NCI-H1048 (cell line): ENCODE measurements at regions not wholly inside any gene's neighbourhood (a gene's known extent, or its start where the extent isn't known, plus 50 kb on each side); places are given as distances from the start of the nearest gene placed in this dataset.
"Not testable (repeated sequence)": the region's sequence is repeated elsewhere in the genome, so short reads cannot be mapped to it uniquely, and the experiment has no call there.

Experiments used
- DNase-seq: peaks from one replicate; lab custom pipeline; 2025; lab: John Stamatoyannopoulos, UW

DNA sequence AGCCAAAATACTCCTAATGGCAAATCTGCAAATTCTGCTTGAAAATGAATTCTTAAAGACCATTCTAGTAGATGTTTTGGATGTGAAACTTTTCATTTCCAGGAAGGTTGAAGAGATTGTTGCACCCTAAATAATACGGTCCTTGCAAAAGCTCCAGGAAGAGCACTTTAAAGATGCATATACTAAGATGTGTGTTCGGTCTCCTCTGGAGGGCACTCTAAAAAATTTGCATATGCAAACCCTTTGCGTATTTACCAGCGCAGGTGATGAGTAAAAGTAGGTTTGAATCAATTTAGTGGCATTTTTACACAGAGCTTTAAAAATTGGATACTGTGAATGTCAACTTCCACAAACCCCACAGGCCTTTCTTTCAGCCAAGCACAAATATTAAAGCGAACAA is 378.1 kb upstream of the SORCS1 start:
- DNase-seq, result no peak

DNA sequence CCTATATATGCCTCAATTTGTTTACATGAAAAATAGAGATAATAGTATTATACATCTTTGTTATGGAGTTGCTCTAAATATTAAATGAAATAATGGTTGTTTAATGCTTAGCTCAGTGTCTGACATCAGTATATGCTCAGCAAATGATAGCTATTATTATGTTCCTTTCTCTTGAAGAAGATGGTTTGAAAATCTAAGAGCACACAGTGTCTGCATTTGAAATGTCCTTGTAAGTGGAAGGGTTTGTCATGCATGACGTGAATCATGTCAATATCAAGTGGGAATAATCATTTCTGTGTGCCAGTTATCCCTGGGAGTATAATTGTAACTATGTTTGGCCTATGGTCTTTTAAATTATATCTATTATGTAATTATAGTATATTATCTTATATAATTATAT is 377.5 kb upstream of the SORCS1 start:
- DNase-seq, result no peak

DNA sequence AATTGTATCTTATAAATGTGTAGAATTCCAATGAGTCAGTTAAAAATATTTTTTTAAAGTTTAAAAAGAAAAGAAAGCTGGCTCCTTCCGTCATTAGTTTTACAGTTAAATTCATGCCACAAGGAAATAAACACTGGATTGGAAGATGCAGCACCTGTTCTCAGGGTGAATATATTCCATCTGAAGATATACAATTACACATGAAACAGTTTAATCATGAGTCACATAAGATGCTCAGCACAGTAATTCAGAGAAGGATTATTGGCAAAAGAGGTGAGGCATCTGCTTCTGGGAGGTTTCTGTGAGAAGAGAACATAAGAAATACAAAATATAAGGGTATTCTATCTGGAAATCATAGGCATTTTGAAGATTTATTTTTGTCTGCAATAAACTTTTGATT is 376.5 kb upstream of the SORCS1 start:
- no peak for DNase-seq

DNA sequence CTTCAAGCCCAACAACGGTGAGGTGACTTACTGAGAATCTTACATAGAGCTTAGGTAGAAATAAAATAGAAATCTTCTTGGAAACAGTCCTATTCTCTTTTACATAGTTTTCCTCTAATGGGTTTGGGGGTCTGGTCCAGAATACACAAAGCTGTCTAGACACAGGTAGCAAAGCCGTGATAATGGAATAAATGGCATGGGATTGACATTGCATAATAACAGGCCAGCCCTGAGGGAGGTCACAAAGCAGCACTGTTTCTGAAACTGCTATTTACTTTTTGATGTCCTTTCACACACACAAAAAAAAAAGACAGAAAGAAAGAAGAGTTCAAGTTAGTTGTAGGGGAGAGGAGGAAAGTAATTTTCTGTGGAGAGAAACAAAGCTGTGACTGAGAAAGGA is 364.8 kb upstream of the SORCS1 start:
- DNase-seq, result no peak

DNA sequence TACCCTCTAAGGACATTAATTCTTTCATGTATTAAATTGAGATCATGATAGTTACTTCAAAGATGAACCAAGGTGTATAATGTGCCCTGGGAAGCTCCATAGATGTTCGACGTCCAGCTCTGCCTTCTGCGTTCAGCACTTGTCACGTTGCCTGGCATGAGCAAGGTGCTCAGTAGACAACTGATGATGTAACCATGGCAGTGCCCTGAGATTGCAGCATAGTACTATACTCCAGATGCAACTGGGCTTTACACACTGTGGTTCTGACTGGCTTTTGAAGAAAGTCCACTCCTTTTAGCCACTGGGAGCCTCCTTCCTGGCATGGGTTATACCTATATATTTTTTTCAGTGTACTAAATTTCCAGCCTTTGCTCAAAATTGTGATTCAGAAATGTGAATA is 355.8 kb upstream of the SORCS1 start:
- DNase-seq, result no peak

DNA sequence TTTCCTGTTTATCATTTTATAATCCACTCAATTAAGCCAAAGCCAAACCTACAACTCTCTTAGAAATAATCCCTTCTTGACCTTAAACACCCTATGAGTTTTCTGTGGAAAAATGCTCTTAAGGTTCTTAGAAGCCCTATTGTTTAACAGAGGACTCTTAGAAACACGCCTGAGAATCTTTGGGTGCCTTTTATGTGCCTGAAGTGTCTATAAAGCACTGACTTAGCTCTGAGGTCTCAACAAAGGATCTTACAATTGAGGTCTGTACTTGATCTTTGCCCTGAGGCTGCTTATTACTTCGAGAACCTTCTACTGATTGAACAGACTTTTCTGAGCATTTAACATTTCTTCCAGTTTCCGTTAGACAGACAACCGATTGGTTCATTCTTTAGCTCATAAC is 353.3 kb upstream of the SORCS1 start:
- DNase-seq, result no peak

DNA sequence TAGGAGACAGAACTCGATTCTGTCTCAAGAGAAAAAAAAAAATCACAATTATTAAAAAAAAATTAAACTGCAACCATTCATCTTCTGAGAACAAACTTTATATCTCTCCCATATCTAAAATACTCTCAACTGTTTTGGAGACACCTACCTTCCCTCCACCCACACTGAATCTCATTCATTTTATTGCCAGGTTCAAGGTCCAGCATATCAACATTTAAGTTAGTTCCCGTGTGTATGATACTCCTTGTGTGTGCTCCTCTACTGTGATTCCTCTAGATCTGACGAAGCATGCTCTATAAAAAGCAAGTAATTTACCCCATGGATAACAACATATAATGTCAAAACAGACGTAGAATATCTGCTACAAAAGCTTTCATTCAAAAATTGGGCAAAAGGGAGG is 351.8 kb upstream of the SORCS1 start:
- DNase-seq, result no peak

DNA sequence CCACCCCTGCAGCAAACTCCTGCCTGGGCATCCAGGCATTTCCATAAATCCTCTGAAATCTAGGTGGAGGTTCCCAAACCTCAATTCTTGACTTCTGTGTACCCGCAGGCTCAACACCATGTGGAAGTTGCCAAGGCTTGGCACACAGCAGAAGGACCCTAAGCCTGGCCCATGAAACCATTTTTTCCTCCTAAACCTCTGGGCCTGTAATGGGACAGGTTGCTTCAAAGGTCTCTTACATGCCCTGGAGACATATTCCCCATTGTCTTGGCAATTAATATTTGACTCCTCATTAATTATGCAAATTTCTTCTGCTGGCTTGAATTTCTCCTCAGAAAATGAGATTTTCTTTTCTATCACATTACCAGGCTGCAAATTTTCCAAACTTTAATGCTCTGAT is 339.5 kb upstream of the SORCS1 start:
- DNase-seq, result not testable (repeated sequence)

DNA sequence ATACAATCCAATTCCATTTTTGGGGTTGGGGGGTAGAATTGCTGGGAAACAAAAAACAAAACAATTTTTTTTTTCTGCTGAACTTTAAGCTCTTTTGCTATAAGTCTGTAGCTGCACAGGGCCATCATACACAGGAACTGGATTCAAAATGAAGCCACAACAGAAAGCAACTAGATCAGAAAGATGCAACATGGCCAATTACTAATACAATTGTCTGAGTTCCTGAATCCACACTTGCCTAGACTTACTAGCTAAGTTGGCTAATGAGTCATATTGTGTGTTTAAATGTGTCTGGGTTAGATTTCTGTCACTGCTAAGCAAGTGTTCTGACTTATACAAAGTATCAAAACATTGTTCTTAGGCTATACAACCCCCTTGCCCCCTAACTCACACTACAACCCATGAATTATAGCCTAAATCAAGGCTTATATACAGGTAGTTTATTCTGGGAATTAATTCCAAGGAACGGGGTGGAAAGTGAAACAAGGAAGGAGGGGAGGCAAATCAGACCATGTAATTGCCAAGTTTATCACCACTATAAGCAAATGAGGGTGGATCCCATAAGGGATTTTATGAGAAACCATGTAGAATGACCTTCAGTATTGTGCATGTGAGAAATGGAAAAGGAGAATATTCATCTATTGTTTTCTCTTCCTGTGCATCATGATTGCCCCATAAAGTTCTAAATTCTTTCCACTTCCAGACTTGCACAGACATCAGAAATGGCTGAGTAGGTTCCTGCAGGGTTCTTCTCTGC is 337.9 kb upstream of the SORCS1 start:
- no peak for DNase-seq

DNA sequence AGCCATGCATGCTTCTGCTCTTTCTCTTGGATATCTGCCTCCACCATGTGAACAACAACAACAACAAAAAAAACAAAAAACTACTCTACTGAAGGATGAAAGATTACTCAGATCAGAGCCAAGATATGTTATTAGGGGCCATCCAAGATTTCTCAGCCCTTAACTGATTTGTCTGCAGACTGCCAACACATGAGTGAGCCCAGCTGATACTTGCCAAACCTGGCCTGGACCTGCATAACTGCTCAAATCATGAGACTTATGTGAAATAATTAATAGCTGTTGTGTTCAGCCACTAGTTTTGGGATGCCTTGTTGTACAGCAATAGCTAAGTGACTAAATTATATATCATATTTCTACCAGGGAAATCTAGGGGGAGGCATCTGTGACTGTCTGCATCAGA is 334.5 kb upstream of the SORCS1 start:
- no peak for DNase-seq

DNA sequence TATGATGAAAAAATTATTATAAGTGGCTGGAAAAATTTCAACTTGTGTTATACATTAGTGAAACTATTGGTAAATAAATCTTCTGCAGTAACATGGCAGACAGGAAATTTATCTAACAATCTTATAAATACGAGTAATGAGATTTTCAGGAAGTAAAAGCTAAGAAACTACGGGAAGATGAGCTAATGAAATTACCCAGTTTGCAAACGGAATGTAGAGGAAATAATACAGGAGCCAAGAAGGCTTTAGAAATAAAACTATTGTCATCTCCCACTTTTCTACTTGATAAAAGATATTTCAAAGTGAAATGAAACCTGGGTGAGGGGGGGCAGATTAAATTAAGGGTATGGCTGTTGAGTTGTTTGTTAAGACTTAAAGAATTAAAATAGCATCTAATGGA is 332.5 kb upstream of the SORCS1 start:
- no peak for DNase-seq

DNA sequence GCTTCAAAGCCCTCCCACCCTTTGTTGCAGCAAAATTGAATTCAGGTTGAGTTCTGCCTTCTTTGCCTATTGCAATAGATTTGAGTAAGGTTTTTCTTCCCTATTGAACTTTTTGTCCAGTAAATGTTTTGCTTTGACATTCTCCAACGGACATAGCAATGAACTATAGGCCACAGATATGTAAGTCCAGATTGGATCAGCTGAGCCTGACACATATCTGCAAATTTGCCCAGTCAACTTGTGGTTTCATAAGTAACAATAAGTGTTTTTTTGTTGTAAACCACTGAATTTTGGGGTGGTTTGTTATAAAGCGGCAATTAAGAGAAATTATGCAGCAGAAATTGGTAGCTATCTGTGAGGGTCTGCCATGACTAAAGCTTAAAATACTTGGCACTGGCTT is 332.1 kb upstream of the SORCS1 start:
- DNase-seq, result no peak

DNA sequence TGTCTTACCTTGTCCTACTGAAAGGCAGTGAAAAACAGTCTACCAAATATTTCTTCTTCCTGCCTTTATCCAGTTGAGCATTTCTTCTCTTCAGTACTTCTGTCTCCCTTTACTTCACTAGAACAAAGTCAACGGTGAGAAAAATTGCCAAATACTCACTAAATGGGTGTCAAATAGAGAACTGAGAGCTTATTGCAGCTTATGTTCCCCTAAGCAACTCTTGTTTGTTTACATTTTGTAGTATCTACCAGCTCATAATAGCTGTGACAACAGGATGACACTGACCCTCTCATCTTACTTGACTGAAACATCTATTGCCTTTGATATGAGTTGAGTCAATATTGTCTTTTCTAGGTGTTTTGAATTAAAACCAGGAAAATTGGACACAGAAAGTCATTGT is 327.9 kb upstream of the SORCS1 start:
- DNase-seq, result no peak

DNA sequence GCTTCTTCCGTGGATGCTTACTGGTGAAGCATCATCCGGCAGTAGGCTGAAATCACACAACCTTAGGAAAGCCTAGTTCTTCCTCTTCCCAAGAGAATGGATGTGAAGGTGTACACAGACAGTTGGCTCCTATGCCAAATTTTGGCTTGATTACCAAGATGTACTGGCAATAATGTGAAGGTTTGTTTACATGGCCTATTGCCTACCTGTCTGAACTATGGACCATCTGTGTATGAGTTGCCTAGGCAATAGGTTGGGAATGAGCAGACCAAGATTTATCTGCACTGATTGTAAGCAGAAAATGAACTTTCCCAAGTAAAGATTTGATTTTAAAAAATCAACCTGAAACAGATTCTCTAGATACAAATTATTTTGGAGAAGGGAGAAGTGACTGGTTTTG is 325.9 kb upstream of the SORCS1 start:
- DNase-seq, result no peak

DNA sequence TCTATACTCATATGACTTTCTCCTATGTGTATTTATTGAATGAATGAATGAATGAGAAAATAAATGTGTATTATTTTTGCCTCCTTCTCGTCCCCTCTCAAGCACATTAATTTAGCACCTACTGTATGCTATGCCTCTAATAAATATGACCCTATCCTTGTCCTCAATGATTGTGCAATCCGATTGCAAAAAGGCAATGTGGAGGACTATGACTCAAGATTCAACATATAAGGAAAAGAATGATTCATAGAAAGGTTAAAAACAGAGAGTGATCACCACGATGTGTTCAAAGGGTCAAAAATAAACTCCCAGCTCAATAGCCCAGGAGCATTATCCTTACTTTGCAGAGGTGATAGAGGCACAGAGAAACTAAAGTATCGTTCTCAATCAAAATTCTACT is 322.8 kb upstream of the SORCS1 start:
- DNase-seq, result no peak

DNA sequence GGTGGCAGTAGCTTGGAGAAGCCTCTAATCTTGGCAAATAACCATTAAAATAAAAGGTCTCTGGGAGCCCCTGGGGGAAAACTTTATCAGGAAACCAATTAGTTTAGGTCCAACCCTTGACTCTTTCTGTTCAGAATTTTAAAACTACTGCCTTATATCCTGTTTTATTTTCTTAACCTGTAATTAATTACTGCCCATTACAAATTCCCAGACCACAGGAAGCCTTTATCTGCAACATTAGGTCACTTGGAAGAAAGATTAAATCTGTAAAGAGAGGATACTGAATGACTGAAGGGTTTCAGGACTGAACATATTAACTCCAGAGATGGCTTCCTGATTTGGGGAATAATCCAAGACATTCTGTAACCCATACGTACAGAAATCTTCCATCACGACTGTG is 320.5 kb upstream of the SORCS1 start:
- no peak for DNase-seq

DNA sequence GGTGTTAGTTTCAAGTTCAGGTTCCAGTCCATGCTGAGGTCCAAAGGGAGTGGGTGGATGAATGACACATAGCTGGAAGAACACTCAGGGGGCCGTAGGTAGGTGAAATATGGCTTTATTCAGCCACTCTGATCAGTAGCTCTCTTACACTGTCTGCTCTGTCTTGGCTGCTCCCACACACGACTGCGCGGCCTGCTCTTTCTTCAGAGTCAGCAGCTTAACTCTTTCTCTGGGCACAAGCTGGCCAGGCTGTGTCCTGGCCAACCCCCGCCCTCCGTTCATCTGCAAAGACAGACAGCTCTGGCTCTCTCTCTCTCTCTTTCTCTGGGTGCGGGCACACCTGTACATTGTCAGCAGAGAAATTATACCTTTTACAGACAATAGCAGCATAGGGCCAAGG is 317.4 kb upstream of the SORCS1 start:
- DNase-seq, result no peak

DNA sequence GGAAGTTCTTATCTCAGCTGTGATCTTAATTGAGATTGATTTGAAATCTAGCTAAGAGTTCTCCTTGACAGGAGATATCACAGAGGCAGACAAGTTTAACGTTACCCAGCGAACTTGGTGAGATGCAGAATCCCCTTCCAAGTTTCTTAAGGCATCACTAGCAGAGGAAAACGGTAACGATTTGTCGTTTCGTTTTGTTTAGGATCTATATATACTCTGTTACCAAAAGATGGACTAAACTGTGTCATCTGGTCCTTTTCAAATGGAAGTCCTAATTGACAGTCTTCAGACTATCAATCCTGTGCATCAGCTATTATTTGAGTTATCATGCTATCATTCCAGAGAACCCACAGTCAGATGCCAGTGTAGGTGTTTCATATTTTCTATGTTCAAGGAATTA is 316.7 kb upstream of the SORCS1 start:
- no peak for DNase-seq

DNA sequence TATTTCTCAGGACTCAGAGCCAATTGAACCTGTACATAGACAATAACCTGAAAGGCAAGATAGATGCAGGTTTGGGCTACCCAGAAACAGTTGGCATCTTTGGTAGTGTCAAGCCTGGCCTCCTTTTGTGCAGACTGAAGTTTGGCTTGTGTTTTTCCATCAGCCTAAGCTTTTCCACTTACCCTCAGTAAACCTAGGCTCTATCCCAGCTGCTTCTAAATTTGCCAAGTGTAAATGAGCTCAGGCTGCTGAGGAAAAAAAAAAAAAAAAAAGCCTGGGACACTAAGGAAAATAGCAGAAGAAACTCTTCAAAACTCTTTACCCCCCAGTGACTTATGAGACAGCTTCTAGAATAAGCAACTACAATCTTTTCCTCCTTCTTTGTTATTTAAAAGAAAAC is 316.3 kb upstream of the SORCS1 start:
- no peak for DNase-seq

DNA sequence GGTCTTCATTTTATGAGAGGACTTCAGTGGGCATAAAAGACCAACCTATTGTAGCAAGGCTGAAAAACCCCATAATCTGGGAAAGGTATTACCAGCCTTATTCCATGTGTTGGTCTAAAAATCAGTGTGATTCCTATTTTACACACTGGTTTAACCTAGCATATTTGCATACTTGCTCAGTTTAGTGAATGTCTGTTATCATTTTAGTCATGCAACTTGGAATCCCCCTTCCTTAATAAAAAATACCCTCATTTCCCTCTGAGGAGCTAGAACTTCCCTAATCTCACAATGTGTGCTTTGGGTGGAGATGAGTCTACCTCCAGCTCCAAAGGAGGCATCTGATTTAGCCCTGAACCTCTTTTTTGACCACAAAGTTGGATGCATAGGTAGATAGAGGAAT is 312.8 kb upstream of the SORCS1 start:
- no peak for DNase-seq

DNA sequence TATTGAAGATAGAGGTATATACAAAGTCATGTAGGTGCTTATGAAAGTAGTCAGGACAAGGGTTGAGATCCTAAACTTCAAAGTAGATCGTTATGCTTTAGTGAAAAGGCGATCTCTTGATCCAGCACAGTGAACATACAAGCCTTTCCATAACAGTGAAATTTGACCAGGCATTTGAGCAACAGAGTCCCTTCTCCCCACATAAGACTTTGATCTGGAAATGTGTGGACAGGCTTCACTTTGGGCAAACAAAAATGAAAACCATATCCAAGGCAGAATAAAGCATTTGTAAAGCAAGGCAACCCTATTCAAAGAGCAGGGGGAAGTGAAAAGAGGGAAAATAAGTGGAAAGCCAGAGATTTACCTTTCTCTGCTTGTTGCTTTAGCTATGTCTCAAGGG is 311.9 kb upstream of the SORCS1 start:
- DNase-seq, result no peak

DNA sequence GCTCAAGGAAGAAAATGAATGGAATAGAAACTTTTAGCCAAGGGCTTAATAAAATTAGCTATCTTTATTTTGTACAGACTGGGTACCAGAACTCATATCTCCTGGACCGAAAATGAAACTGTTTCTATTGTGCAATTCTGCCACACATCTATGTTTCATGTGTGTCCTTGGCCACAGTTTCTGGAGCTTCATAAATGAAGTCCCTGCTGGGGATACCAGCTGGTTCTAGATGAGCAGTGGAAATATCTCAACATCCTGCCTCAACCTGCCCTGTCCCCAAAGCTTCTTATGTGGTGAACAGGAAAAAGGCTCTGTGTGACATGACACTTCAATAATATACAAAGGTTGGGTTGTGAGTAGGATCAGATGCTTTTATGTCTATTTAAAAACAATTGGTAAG is 310.1 kb upstream of the SORCS1 start:
- DNase-seq, result no peak

DNA sequence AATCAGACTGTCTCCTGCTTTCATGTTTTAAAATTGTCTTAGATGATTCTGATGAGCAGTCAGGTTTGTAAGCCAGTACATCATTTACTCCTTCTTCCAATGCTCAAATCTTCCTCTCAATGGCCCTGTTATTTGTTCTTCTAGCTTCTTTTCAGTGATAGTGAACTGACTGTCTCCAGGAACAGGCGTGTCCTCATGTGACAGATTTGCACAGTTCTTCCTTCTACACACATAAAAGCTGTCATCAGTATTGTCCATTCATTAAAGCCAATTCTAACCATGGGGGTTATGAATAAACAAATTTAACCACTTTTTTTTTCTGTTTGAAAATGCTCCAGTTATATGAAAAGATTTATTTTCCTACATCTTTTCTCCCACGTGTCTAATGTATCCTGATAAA is 308.7 kb upstream of the SORCS1 start:
- no peak for DNase-seq

DNA sequence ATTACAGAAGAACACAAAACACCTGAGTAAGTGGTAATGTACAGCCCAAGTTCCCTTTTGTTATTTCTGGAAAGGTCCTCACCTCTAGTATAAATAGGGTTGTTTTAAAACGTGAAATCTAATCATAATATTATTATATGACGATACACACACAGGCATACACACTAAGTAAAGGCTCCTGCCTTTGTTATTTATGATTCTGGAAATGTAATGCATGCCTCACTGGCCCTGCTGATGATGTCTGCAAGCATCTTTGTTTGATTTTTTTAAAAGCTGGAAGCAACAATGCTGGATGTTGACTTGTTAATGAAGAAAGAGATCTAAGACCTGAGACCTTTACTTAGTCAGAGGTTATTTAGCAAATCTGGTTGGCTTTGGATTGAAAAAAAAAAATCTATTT is 307.4 kb upstream of the SORCS1 start:
- no peak for DNase-seq

DNA sequence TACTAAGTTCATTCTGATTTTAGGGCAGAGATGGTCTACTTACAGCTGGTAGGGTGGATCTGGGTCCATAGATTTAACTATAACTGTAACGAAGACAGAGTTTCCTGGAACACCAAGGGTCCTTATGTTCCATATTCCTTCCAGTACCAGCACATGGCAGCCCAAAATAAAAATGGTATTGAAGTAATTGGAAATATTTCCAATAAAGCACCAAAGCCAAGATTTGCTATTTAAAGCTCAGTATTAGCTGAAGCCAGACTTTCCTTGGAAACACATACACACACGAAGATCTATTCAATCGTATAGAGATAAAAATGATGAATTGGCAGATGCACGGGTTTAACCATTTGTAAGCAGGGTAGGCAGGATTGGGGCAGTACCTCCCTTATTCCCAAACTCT is 289.1 kb upstream of the SORCS1 start:
- DNase-seq, result no peak
